T-helper 1 cell treated with Interleukin-12 subunit alpha and Interleukin-12 subunit beta and Interleukin-4 antibody, amounts not matched to agents 30 ng/mL and 1 ng/mL, for 36 hours (primary cell): ENCODE measurements at regions not wholly inside any gene's neighbourhood (a gene's known extent, or its start where the extent isn't known, plus 50 kb on each side); places are given as distances from the start of the nearest gene placed in this dataset.

Source experiments
- intact Hi-C: fragments of 100-400 bp; cut with micrococcal nuclease; formaldehyde crosslinking; loops from one replicate; pipeline ENCODE4 v1.15.1; 2024

DNA sequence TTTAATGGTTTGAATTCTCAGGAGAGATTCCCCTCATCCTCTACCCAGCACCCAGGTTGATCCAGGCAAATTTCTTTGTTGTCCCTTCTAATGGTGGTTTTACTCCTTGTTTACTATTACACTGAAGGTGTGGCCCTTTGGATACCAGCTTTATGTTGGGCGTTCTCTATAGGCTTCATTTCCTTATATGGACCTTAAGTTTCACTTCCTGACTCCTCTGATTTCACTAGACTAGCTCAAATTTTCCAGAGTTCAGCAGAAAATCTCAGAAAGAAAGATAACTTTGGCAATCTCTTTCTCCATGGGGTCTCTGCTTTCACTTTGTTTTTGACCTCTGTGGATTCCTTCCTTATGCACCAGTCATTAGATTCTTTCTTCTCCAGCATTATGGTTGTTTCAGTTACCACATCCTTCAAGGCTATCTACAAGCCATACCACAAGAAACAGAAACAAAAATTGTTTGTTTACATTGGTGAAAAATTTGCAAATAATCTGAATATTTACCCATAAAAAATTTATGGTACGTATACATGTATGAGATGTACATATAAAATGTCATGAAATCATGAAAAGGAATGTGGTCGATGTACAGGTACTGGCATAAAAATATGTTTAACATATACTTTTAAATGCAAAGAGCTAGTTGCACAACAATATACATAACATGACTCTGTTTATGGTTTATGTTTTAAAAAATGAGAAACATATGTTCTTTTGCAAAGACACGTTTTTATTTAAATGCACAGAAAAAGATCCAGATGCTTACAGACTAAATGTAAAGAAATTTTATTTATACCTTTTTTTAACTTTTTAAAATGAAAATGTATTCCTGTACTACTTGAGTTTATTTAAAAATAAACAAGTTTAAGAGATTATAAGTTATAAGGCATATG, 212.6 kb downstream of the LACC1 start:
- intact Hi-C loops: no loop called here

DNA sequence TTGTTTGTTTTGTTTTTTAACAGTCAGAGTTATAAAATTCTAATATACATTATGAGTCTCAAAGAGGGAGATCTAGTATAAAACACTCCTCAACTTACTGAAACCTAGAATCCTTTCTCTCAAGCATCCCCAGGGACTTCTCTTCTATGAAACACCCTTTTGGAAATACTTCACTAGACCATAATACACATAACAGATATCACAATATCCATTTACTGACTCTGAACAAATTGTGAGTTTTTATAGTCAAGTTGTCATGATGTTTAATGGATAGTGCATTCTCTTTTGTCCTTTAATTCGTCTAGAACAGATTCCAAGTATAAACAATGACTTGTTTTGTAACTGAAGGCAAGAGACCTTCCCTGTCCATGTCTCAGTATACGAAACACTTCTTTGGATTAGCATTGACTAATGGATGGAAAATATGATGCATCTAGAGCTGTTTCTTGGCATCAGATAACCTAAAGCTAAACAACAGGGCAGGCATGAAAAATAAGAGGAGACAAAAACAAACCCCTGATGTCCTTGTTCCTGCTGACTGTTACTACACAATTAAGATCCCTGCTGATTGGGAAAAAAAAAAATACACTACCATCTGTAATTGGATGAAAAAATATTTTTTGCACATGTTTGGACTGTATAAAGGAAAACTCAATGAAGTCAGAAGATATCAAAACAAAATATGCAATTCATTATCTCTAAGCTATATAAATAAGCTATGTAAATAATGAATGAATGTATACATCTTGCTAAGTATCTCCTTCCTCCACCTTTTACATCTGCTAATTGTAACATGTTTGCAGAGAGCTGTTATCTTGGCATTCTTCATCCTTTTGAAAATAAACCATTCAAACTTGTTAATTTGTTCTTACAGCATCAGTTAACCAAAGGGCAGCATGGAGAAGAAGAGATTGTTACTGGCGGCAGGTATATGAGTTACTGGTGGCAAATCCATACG, 214.2 kb downstream of the LACC1 start:
- intact Hi-C loops: no loop called here

DNA sequence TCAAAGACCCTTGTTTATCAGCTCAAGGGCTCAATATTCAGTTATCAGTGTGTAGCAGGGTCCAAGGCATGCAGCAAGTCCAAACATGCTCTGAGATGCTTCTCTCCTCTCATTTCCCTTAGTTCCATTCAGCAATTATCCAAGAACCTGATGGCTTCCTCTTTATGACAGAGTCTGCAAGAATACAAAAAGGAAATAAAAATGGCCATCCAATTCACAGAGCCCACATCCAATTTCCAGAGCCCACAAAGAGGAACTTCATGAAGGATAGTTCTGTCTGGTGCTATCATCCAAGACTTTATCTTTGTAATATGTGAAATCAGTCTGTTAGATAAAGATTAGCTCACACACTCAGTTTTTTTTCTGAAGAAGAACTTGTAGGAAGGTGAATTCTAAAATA, 217.2 kb downstream of the LACC1 start:
- intact Hi-C loops: no loop called here

DNA sequence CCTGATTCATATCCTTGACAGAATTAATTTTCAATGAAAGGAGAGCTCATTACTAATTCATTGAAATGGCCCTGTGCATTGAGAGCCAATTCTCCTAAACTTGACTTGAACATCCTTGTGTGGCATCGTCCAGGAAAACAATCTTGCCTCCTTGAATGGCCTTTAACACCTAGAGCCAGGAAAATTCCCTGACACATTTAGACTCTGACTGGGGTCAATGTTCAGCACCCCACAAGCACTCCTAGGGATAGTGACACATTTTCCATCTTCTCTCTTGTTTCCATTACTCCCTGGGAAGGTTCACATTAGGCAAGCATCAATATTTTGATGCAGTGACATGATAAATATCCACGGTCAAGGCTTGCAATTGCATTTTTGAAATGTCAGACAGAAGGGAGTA, 218.9 kb downstream of the LACC1 start:
- intact Hi-C loops: no loop called here

DNA sequence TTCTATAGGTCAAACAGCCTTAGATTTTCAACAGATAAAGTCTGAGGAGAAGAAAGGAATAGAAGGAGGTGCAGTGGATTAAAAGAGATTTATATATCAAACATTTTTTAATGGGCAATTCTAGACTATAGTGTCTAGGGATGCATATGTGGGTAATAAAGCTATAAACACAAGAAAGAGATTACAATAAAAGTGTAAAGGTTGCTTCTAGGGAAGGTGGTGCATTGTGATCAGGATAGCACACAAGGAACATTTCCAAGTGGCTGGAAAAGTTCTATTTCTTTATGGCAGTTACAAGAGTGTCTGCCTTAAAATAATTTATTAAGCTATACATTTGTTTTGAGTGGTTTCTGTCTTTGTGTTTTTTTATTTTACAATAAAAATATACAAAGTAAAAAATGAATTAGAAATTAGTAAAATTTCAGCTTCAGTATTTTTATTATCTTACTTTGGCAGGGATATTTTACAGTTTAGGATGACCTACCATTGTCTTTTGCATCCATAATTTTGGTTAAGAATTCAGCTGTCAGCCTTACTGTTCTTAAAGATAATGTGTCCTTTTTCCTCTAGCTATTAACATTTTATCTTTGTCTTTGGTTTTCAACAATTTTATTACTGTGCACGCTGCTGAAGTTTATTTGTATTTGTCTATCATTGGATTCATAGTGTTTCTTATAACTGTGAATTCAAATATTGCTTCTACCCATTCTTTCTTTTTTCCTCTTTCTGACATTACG, 221.8 kb downstream of the LACC1 start:
- intact Hi-C loops: no loop called here

DNA sequence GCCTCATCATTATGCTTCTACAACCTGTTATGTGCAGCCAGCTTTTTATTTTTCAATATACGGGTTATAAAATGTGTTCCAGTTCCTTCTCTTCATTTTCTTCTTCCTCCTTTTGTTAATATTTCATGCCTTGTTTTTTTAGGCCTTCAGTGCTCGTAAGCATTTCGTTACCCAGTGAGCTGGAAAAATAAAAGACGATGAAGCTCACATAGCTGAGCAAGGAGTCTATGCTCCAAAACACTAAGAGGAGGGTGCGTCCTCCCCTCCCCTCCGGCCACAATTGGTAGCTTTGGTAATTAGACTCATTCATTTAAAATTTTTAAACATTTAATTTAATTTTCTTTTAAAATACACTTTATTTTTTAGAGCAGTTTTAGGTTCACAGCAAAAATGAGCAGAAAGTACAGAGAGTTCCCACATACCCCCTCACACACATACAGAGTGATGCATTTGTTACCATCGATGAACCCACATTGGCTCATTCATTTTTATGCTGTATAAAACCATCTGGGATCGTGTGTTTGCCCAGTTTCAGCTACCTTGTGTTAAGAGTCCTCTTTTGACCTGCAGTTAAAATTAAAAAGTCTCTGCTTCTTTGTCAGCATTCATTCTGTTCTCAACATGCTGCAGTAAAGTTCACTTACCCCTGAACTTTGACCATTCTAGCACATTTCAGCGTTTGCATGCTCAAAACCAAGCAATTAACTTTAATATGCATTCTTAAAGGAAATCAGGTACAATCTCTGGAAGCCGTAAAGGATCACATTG, 223.9 kb downstream of the LACC1 start:
- intact Hi-C loops: no loop called here

DNA sequence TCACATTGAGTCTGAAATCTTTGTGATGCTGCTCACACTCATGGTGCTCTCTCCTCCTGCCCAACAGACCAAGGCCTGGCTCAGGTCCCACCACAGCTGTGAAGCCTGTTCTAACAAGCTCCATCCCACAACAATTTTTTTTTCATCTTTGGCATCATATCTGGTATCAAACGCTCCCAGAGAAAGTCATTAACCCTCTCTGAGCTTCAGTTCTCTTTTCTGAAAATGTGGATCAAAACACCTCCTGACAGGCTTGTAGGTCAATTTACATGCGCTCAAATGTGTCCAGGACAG, 224.4 kb downstream of the LACC1 start:
- intact Hi-C loops: no loop called here

DNA sequence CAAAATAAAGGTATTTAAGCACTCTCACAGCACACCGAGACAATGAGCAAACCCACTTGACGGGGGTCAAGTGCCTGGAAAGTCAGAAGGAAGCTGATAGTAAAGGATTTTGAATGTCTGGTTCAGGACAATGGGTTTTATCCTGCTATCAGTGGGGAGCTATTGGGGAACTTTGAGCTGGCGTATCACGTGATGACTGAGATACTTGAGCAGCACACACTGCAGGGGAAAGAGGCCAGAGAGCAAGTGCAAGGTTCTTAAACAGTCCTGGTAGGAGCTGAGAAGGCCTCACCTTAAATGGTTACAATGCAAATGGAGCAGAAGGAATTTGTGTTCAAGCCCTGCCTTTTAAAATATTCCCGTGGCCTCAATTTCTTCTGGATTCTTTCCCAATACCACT, 225.3 kb downstream of the LACC1 start:
- intact Hi-C loops: no loop called here

DNA sequence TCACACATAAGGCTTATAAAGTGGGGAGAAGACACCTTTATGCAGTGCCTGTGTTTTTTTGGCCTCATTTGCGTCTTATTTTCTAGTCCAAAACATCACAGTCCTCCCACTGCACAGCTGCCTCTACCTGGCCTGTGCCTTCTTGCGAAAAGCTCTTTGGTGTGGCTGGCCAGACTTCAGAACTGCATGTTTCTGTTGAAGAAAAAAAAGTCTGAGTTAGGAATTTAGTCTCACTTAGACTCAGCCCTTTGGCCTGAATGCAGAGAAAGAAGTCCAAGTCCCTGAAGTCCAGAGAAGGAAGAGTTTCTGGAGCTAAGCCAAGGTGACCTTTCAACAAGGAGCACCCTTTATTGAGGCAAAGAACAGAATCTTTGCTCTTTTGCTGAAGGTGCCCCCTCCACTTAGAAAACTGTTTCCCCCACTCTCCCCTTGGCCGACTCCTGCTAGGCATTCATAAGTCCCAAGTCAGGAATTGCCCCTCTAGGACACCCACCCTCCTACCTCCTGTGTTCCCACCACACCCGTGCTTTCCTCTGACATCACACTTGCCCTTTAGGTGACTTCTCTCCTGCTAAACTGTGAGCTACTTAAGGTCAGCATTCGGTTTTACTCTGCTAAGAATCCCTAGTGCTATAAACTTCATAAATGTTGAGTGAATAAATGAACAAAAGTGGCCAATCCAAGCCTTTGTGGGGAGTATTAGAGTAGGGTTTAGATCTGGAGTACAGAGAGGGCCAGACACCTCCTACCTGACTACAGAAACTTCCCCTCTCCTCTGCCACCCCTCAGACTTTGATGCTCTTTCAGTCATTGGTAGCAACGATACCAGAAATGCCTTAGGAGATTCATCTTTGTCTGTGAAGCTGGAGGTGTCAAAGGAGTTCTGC, 226.8 kb downstream of the LACC1 start:
- intact Hi-C loops: no loop called here

DNA sequence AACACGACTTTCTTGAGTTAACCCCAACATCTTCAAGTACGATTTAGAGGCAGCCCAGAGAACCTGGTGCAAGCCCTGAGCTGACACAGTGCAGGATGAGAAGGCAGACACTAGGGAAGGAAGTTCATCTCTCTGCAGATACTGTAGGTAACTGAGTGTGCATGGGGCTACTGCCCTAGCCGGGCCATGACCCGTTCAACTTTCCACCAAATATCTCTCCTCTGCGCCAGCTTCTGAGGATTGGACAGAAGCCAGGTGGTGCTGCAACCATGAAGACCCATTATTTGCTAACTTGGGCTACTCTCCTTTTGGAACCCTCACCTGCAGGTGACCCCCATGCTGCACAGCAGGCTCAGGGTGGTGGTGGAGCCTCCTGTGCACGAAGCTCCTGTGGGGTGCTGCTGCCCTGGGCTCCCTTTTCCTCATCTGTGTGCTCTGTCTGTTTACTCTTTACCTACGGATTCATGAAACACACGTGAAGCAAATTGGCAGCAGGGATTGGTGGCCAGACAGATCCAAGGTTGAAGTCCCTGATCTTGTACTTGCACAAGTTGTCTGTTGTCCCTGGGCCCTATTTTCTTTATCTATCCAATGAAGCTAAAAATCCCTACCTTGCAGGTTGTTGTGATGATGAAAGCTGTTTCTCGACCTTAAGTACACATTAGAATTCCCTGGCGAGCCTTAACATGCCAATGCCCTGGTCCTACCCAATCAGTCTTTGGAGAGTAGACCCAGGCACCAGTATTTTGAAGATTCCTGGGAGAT, 227.8 kb downstream of the LACC1 start:
- intact Hi-C loops: no loop called here

DNA sequence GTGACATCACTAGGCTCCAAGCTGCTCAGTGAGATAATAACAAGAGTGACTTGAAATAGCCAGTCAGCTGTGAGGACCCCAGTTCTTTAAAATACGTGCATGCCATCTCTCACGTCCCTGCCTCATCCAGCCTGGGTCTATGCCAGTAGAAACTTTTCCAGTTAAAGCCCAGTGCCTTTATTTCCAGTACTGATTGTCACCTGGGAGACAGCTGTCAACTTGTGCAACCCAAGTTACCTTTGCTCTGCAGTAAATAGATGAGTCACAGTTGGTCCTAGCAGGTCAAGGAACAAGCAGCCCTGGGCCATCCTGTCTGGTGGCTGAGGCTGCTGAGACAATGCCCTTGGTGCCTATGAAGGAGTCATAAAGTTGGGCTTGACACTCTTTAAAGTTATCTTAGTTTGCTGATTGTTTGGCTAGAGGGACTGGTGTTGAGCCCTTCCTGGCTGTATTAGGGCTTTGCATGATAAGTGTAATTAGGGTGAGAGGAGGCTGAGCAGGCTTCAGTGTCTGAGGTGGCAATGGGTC, 228.7 kb downstream of the LACC1 start:
- intact Hi-C loops: no loop called here

DNA sequence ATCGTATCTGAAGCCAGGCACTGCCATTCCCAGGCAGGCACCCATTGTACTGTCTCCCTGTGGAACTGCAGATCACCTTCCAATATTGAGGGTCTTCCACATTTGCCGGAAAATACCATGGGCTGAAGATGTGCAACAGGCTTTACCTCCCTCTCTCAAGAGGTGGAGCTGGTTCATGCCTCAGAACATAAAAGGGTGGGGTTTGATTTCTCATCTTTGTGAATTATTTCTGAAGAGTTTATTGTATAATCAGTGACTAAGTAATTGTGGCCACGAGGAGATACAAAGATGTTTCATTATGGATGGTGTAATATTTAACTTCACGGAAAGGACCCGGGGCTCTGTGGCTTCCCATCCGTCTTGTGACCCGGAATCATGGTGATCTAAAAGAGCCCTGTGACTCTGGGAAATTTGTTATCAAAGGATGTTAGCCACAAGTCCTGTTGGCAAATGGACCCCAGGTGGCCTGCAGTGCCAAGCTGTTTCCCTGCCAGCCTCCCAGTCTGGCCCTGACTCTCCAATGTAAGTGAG, 230.5 kb downstream of the LACC1 start:
- intact Hi-C loops: no loop called here

DNA sequence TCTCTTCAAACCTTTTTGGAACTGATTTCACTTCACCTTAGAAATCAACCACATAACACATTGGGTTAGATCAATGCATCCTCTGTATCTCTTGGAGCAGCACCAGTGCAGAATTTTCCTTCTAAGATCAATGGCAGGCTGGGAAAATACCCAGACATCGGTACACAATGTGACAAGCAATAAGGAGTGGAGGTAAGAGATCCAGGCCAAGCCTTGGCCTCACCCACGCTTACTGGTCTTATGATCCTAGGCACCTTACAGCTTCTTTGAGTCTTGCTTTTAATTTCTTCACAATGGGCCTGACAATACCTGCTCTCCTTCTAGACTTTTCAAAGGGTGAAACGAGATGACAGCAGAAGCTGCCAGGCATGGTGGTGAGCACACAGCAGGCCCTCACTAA, 232.0 kb downstream of the LACC1 start:
- intact Hi-C loops: no loop called here

DNA sequence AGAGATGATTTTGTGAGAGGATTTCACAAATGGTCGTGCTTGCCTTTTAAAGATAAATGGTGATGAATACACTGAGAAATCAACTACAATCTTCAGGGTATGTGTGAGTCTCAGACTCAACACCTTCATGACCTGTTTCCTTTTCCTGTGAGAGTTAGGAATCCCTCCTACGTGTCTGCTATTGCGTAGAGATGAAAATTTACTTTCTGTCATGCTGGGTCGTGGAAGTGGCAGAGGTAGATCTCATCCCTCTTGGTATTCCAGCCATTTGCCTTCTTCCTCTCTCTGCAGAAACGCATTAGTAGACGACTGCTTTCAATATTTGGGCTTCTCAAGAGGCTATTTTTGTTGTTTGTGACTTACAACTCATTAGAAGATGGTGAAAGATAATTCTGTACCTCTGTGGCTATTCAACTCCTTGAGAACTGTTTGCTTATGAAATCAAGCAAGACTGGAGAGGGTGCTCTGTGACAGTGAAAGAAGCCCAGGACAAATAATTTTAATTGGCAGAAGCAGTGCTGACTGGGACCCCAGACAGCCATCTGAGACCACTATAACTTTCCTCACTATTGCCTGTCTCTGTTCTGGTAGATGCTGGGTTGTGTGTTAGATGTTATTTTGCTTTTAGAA, 233.1 kb downstream of the LACC1 start:
- intact Hi-C loops: no loop called here

DNA sequence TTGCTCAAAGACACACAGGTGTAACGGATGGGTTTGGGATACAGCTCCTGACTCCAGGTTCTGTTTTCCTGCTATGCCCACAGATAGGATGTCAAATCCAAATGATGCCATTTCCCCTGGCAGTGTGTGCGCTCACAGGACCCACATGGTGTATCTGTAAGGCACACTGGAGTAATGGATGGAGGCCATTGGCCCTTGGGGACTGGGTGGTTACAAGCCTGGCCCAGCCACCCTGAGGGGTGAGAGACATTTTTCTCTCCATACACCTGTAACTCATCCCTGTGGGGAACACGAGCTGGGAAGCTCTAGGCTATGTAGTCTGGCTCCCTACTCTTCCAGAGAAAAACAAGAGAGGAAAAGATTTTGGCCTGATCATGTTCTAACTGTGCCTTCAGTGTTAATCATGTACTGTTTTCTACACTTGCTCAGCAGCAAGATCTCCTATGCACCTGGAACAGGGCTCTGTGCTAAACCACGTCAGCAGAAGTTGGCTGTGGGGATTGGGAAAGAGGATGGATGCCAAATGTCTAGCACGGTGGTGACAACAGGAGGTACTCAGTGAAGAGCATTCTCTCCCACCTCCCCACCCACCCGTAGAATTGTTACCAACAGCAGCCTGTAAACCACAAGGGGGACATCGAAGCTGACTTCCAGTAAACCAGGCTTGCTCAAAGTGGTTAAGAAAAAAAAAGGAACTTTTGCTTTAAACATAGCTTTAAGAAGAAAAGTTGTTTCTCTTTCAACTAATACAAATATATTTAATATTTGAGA, 237.0 kb downstream of the LACC1 start:
- intact Hi-C loops: no loop called here

DNA sequence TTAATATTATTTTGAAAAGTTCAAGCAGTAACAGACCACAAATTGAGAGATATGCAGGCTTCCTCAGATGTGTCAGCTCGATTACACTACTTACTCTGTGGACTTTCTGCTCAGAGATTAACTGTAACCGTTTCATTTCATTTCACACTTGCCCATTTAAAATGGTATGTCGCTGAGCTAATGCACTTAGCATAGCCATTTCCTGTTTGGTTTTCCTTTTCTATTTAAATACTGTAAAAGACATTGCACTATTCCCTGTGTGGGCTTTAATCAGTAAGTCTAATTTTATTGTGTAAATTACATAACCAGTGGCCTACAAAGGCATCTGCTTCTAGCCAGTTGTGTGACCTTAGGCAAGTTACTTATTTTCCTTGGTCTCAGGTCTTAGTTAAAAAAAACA, 237.6 kb downstream of the LACC1 start:
- intact Hi-C loops: no loop called here

DNA sequence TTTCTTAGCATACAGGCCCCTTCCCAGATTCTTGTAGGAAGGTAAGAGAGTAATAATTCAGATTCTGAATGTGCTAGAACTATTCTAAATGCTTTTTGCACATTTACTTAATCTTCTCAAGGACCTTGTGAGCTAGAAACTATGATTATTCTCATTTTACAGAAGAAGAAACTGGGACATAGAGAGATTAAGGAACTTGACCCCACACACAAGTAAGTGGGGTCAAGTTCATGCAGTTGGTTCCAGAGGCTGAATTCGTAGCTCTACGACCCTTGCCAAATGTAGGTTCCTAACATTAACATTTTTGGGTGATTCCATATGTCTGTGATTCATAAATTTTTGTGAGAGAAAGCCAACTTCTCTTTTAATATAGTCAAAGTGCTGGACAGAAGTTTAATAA, 238.1 kb downstream of the LACC1 start:
- intact Hi-C loops: no loop called here

DNA sequence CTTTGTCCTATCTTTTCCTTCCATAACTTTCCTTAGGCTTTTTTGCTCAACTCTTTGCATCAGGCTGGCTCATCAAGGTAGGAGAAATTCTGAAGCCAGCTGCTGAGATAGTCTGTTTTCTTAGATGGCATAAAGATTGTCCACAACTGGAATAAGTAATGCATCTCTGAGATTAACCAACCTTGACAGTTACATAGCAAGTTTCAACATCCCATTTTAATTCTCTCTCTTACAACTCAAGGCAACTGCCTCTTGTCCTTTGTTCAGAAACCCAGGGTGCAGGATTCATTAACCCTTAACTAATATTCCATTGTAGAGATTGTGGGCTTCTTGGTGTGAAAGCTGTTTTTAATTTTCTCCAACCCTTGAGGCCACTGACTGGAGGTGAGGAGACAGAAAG, 239.2 kb downstream of the LACC1 start:
- intact Hi-C loops: no loop called here
